HCT116 (cell line): ENCODE measurements at regions not wholly inside any gene's neighbourhood (a gene's known extent, or its start where the extent isn't known, plus 50 kb on each side); places are given as distances from the start of the nearest gene placed in this dataset.

Experiments
- ATAC-seq: fragments of 200-7000 bp; cut with Tn5 transposase; 2 replicates; pipeline ENCODE4 v1.9.1; 2020; ENCODE audit warnings: mild to moderate bottlenecking, moderate library complexity
- BruUV-seq: library from RNA; stranded (reverse); fragments of 400-500 nt; replicated peaks from 2 replicates; lab custom pipeline; 2021; lab: Mats Ljungman, UMichigan
- CTCF ChIA-PET: fragments of 300-600 bp; sonication (Branson Sonifier 250); formaldehyde crosslinking; loops from one replicate; lab custom pipeline; 2021; ENCODE audit warnings: antibody characterized with exemption; lab: Charles Lee
- POLR2A ChIA-PET: fragments of 300-600, 350-600 bp; sonication (Branson Sonifier 250); formaldehyde crosslinking; loops from one replicate; lab custom pipeline; 2021; ENCODE audit warnings: antibody characterized with exemption; lab: Charles Lee
- RAD21 ChIA-PET, 2 experiments: fragments of 300-600 bp; sonication (Branson Sonifier 250); formaldehyde crosslinking; loops; one replicate each; lab custom pipeline; 2023; ENCODE audit warnings: low total read pairs in 2 of 2; ENCODE audit not compliant: uncharacterized antibody in 2 of 2, unreplicated experiment in 2 of 2, low non-redundant PET in 1 of 2; lab: Charles Lee
- DNase-seq: peaks from one replicate; pipeline ENCODE4 v3.0.0-alpha.2; 2010; ENCODE audit warnings: low read depth, low spot score
- H2AFZ ChIP-seq: fragments of 200-600 bp; shearing (Covaris generic), sonication (generic); 2 replicates; pipeline ENCODE4 v1.6.1; 2017; ENCODE audit warnings: low read depth, mixed run types, mixed read lengths, antibody characterized with exemption, low read length; ENCODE audit not compliant: poor library complexity, severe bottlenecking
- H3K27ac ChIP-seq: 2 replicates; pipeline ENCODE4 v1.5.1; 2012; ENCODE audit warnings: low read depth, low read length
- H3K27me3 ChIP-seq: fragments of 200-600 bp; sonication (generic); 2 replicates; pipeline ENCODE4 v1.6.1; 2016; ENCODE audit warnings: mixed run types, low read length, mixed read lengths; ENCODE audit not compliant: insufficient read depth
- H3K36me3 ChIP-seq, 2 experiments: fragments of 200-500 bp in 1 of 2; fragments of 200-600 bp in 1 of 2; sonication (Bioruptor generic) in 1 of 2; sonication (generic) in 1 of 2; 2 replicates each; pipeline versions ENCODE4 v1.5.1 to v1.6.1; 2014 to 2016; ENCODE audit warnings: low read length in 2 of 2, inconsistent platforms in 1 of 2, mixed read lengths in 1 of 2, mixed run types in 1 of 2; ENCODE audit not compliant: insufficient read depth in 2 of 2, control insufficient read depth in 1 of 2
- H3K4me1 ChIP-seq, 2 experiments: fragments of 200-600 bp in 1 of 2; sonication (generic) in 1 of 2; 2 replicates each; pipeline versions ENCODE4 v1.5.1 to v1.6.1; 2012 to 2017; ENCODE audit warnings: low read length in 2 of 2, inconsistent platforms in 1 of 2, mild to moderate bottlenecking in 1 of 2, mixed read lengths in 1 of 2, mixed run types in 1 of 2, moderate library complexity in 1 of 2; ENCODE audit not compliant: insufficient read depth in 2 of 2, control insufficient read depth in 1 of 2
- H3K4me2 ChIP-seq: fragments of 200-600 bp; sonication (generic); 2 replicates; pipeline ENCODE4 v1.6.1; 2017; ENCODE audit warnings: mixed run types, low read length, mixed read lengths
- H3K4me3 ChIP-seq, 2 experiments: fragments of 200-600 bp in 1 of 2; sonication (generic) in 1 of 2; replicated peaks in 1 of 2; 2 replicates each; pipeline ENCODE4 v1.5.1; 2011 to 2016; ENCODE audit warnings: low read length in 2 of 2, control low read depth in 1 of 2, low read depth in 1 of 2, mild to moderate bottlenecking in 1 of 2, mixed read lengths in 1 of 2, mixed run types in 1 of 2
- H3K79me2 ChIP-seq: fragments of 200-600 bp; sonication (generic); 2 replicates; pipeline ENCODE4 v1.6.1; 2017; ENCODE audit warnings: mild to moderate bottlenecking, mixed run types, low read length, moderate library complexity, mixed read lengths; ENCODE audit not compliant: insufficient read depth
- H3K9ac ChIP-seq: fragments of 200-600 bp; sonication (generic); 2 replicates; pipeline ENCODE4 v1.6.1; 2016; ENCODE audit warnings: low read length, mixed read lengths
- H3K9me2 ChIP-seq: fragments of 200-600 bp; sonication (generic), shearing (Covaris generic); 2 replicates; pipeline ENCODE4 v1.6.1; 2017; ENCODE audit warnings: mixed run types, mild to moderate bottlenecking, moderate library complexity; ENCODE audit not compliant: insufficient read depth
- H3K9me3 ChIP-seq, 2 experiments: fragments of 200-500 bp in 1 of 2; fragments of 200-600 bp in 1 of 2; sonication (Bioruptor generic) in 1 of 2; sonication (generic) in 1 of 2; 2 replicates each; pipeline ENCODE4 v1.6.1; 2014 to 2017; ENCODE audit warnings: low read length in 2 of 2, mixed read lengths in 2 of 2, inconsistent platforms in 1 of 2, low read depth in 1 of 2, mild to moderate bottlenecking in 1 of 2, mixed run types in 1 of 2, moderate library complexity in 1 of 2; ENCODE audit not compliant: control insufficient read depth in 1 of 2, insufficient read depth in 1 of 2
- H4K20me1 ChIP-seq: fragments of 200-600 bp; sonication (generic), shearing (Covaris generic); 2 replicates; pipeline ENCODE4 v1.6.1; 2017; ENCODE audit warnings: mixed run types, mild to moderate bottlenecking, moderate library complexity; ENCODE audit not compliant: insufficient read depth
- CEBPB ChIP-seq: IDR thresholded peaks from 2 replicates; pipeline ENCODE4 v1.6.1; 2012; ENCODE audit warnings: low read depth
- CTCF ChIP-seq, 3 experiments: fragments of 200-600 bp in 1 of 3; sonication (generic) in 1 of 3; IDR thresholded peaks in 2 of 3; conservative IDR thresholded peaks in 1 of 3; 2 replicates each; pipeline ENCODE4 v1.5.1; 2012 to 2017; ENCODE audit warnings: low read depth in 2 of 3, low read length in 2 of 3, antibody characterized with exemption in 1 of 3, borderline replicate concordance in 1 of 3, control low read depth in 1 of 3, mild to moderate bottlenecking in 1 of 3, mixed read lengths in 1 of 3, mixed run types in 1 of 3, moderate library complexity in 1 of 3; ENCODE audit not compliant: insufficient read depth in 1 of 3
- EGR1 ChIP-seq: IDR thresholded peaks from 2 replicates; pipeline ENCODE4 v1.6.1; 2012; ENCODE audit warnings: low read depth
- ELF1 ChIP-seq: IDR thresholded peaks from 2 replicates; pipeline ENCODE4 v1.6.1; 2012; ENCODE audit warnings: low read depth, borderline replicate concordance
- EZH2 ChIP-seq: fragments of 200-600 bp; sonication (generic); IDR thresholded peaks from 2 replicates; pipeline ENCODE4 v1.6.1; 2017; ENCODE audit warnings: antibody characterized with exemption, mixed run types
- EZH2phosphoT487 ChIP-seq: fragments of 200-600 bp; IDR thresholded peaks from 2 replicates; pipeline ENCODE4 v1.6.1; 2018; ENCODE audit warnings: antibody characterized with exemption, borderline replicate concordance
- FOSL1 ChIP-seq: IDR thresholded peaks from 2 replicates; pipeline ENCODE4 v1.6.1; 2012; ENCODE audit warnings: low read depth
- MAX ChIP-seq: IDR thresholded peaks from 2 replicates; pipeline ENCODE4 v1.6.1; 2012
- POLR2A ChIP-seq: IDR thresholded peaks from 2 replicates; pipeline ENCODE4 v1.7.0; 2011; ENCODE audit warnings: borderline replicate concordance; ENCODE audit not compliant: insufficient read depth, insufficient read length; ENCODE audit errors: extremely low read depth
- POLR2AphosphoS5 ChIP-seq: IDR thresholded peaks from 2 replicates; pipeline ENCODE4 v1.6.1; 2011; ENCODE audit warnings: mild to moderate bottlenecking, low read depth, low read length, moderate library complexity
- RAD21 ChIP-seq: IDR thresholded peaks from 2 replicates; pipeline ENCODE4 v1.6.1; 2012; ENCODE audit warnings: low read depth, mild to moderate bottlenecking
- REST ChIP-seq: IDR thresholded peaks from 2 replicates; pipeline ENCODE4 v1.6.1; 2012; ENCODE audit warnings: low read depth
- SP1 ChIP-seq: IDR thresholded peaks from 2 replicates; pipeline ENCODE4 v1.6.1; 2012; ENCODE audit warnings: low read depth
- SRF ChIP-seq: IDR thresholded peaks from 2 replicates; pipeline ENCODE4 v1.6.1; 2012; ENCODE audit warnings: low read depth
- TCF7L2 ChIP-seq: IDR thresholded peaks from 2 replicates; pipeline ENCODE4 v1.7.0; 2011; ENCODE audit warnings: borderline replicate concordance, inconsistent platforms; ENCODE audit not compliant: insufficient read depth, insufficient read length; ENCODE audit errors: extremely low read depth
- YY1 ChIP-seq: IDR thresholded peaks from 2 replicates; pipeline ENCODE4 v1.6.1; 2011; ENCODE audit warnings: low read length, low read depth, moderate library complexity, mild to moderate bottlenecking; ENCODE audit not compliant: insufficient replicate concordance; ENCODE audit errors: extremely low read depth
- ZFX ChIP-seq: fragments of 450-650 bp; IDR thresholded peaks from 2 replicates; pipeline ENCODE4 v1.6.1; 2017
- ZNF274 ChIP-seq: fragments of 200-500 bp; sonication (Bioruptor generic); IDR thresholded peaks from 2 replicates; pipeline ENCODE4 v1.6.1; 2014; ENCODE audit warnings: mild to moderate bottlenecking, low read depth, low read length, inconsistent platforms
- intact Hi-C: fragments of 100-400 bp; cut with micrococcal nuclease; formaldehyde crosslinking; loops from 2 replicates; pipeline ENCODE4 v1.10.0; 2022
- TF ChIP-seq, protein P1 (sequence below): IDR thresholded peaks from 2 replicates; pipeline ENCODE4 v1.6.1; 2011; ENCODE audit warnings: mild to moderate bottlenecking, low read length, moderate library complexity; ENCODE audit not compliant: insufficient replicate concordance; ENCODE audit errors: extremely low read depth

DNA sequence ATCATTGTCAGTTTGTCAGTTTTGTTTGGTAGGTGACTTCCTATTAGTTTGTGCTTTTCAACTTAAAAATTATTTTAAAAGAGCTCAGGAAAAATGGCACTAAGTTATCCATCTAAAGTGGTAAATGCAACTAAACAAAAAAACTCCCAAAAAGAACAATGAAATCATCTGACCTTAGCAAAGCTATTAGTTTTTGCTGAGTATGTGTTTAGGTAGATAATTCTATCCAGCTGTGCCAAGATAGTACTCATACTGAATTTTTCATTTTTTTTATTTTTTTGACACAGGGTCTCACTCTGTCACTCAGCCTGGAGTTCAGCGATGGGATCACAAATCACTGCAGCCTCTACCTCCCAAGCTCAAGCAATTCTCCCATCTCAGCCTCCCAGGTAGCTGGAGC is 645.3 kb downstream of the TBC1D4 start:
- Histone ChIP-seq H4K20me1 (no peaks in the 10 kb centered on the region), H3K79me2 (no peaks in the 10 kb centered on the region), H3K4me3 (no peak overlapping the region), H3K27me3 (no peaks in the 10 kb centered on the region), H3K4me1 (no peaks in the 10 kb centered on the region), H3K36me3 (no peaks in the 10 kb centered on the region), H3K27ac (no peak overlapping the region), H3K9me2 (no peaks in the 10 kb centered on the region), H3K9me3 (no peaks in the 10 kb centered on the region; a peak in 1 of 4 replicates), H2AFZ (no peak overlapping the region), H3K9ac (no peak overlapping the region), H3K4me2 (no peak overlapping the region)
- ChIA-PET RAD21 (no interaction called here), POLR2A (no interaction called here), CTCF (no interaction called here)
- ATAC-seq (no peak), DNase-seq (no peak)
- BruUV-seq: no TSS peak
- intact Hi-C loops: no loop called here
- TF ChIP-seq EZH2 (no peak), SP1 (no peak), FOSL1 (no peak), REST (no peak), RAD21 (no peak), SRF (no peak), POLR2AphosphoS5 (no peak), CTCF (IDR thresholded peaks at IDR 0.05 in 2 of 3, conservative IDR thresholded peaks at IDR 0.05 in 1 of 3; ENCODE audit: borderline replicate concordance in 1 of 3, insufficient read depth in 1 of 3, low read depth in 2 of 3, low read length in 2 of 3) (no peak), EZH2phosphoT487 (no peak), ELF1 (no peak), POLR2A (no peak), ZFX (no peak), TCF7L2 (no peak), CEBPB (no peak), MAX (no peak), ZNF274 (no peak), EGR1 (no peak), YY1 (no peak)
- TF ChIP-seq, protein P1, sequence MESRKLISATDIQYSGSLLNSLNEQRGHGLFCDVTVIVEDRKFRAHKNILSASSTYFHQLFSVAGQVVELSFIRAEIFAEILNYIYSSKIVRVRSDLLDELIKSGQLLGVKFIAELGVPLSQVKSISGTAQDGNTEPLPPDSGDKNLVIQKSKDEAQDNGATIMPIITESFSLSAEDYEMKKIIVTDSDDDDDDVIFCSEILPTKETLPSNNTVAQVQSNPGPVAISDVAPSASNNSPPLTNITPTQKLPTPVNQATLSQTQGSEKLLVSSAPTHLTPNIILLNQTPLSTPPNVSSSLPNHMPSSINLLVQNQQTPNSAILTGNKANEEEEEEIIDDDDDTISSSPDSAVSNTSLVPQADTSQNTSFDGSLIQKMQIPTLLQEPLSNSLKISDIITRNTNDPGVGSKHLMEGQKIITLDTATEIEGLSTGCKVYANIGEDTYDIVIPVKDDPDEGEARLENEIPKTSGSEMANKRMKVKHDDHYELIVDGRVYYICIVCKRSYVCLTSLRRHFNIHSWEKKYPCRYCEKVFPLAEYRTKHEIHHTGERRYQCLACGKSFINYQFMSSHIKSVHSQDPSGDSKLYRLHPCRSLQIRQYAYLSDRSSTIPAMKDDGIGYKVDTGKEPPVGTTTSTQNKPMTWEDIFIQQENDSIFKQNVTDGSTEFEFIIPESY: no peak
